Small intestine (tissue), 7 donors: ENCODE measurements at regions not wholly inside any gene's neighbourhood (a gene's known extent, or its start where the extent isn't known, plus 50 kb on each side); places are given as distances from the start of the nearest gene placed in this dataset.
"Not testable (repeated sequence)": the region's sequence is repeated elsewhere in the genome, so short reads cannot be mapped to it uniquely, and the experiment has no call there.

Experiments used
- DNase-seq, 2 donors: peaks; one replicate each; pipeline versions ENCODE4 v3.0.0 to v3.0.0-alpha.2; 2013
- FAIRE-seq: peaks from 2 replicates; lab custom pipeline; 2012; peaks lifted over from hg19 to GRCh38; lab: Jason Lieb, UNC
- H3K27ac ChIP-seq, 3 donors: one replicate each; pipeline ENCODE4 v1.5.1; 2013; ENCODE audit warnings: low read length in 2 of 3, mild to moderate bottlenecking in 2 of 3, control low read depth in 1 of 3, inconsistent platforms in 1 of 3, low read depth in 1 of 3, moderate library complexity in 1 of 3
- H3K27me3 ChIP-seq, 3 donors: one replicate each; pipeline ENCODE4 v1.6.1; 2013; ENCODE audit warnings: low read length in 3 of 3, inconsistent platforms in 1 of 3; ENCODE audit not compliant: control insufficient read depth in 3 of 3, insufficient read depth in 3 of 3
- H3K36me3 ChIP-seq, 3 donors: one replicate each; pipeline ENCODE4 v1.6.1; 2013; ENCODE audit warnings: low read length in 3 of 3, inconsistent platforms in 1 of 3, low read depth in 1 of 3, mild to moderate bottlenecking in 1 of 3, moderate library complexity in 1 of 3; ENCODE audit not compliant: control insufficient read depth in 3 of 3, insufficient read depth in 2 of 3
- H3K4me1 ChIP-seq, 3 donors: one replicate each; pipeline ENCODE4 v1.6.1; 2013; ENCODE audit warnings: low read length in 2 of 3, inconsistent platforms in 1 of 3, low read depth in 1 of 3, mild to moderate bottlenecking in 1 of 3, moderate library complexity in 1 of 3; ENCODE audit not compliant: control insufficient read depth in 3 of 3, insufficient read depth in 2 of 3
- H3K4me3 ChIP-seq, 3 donors: one replicate each; pipeline ENCODE4 v1.5.1; 2013; ENCODE audit warnings: low read length in 3 of 3, control low read depth in 1 of 3, inconsistent platforms in 1 of 3, low read depth in 1 of 3, mild to moderate bottlenecking in 1 of 3, moderate library complexity in 1 of 3
- H3K9me3 ChIP-seq, 2 donors: one replicate each; pipeline ENCODE4 v1.6.1; 2013; ENCODE audit warnings: low read depth in 1 of 2, low read length in 1 of 2; ENCODE audit not compliant: control insufficient read depth in 2 of 2, insufficient read depth in 1 of 2
- WGBS, 3 donors: extraction: QIAGEN DNeasy Blood & Tissue Kit; methylation state at CpG; one replicate each; pipeline ENCODE4 v1.1.7; 2013; 5-methylcytosine and 5-hydroxymethylcytosine counted together
- donor health status: healthy with polysubstance abuse.
- donor health status: control.
- donor health status: control.
- donor health status: Bipolar disorder and iron deficiency.
- donor health status: healthy.

DNA sequence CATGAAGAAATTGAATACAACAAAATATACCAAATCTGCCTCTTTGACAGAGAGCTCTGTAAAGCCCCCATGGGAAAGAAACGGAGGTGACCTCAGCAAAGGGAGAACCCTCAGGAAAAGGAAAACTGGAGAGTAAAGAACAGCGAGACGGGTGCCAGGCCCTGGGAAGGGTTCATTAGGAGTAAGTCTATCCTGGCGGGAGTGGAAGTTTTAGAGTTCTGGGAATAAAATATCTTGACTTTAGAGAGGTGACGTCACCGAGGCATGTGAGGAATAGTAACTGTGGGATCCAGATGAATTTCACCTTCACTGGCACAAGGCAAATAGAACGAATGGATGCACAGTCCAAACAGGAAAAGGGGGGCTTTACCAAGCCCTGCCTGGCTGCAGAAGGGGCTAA, 362.8 kb upstream of the IGFBP3 start:
- Histone ChIP-seq H3K9me3 (no peaks in the 10 kb centered on the region), H3K4me3 (no peak overlapping the region), H3K36me3 (no peaks in the 10 kb centered on the region), H3K27ac (no peak overlapping the region), H3K27me3 (no peaks in the 10 kb centered on the region), H3K4me1 (no peaks in the 10 kb centered on the region)
- FAIRE-seq (no peak), DNase-seq (no peak)
- WGBS, 3 donors = 75 to 91% (median 82%) methylated on average over 7 of the region's 7 CpGs

DNA sequence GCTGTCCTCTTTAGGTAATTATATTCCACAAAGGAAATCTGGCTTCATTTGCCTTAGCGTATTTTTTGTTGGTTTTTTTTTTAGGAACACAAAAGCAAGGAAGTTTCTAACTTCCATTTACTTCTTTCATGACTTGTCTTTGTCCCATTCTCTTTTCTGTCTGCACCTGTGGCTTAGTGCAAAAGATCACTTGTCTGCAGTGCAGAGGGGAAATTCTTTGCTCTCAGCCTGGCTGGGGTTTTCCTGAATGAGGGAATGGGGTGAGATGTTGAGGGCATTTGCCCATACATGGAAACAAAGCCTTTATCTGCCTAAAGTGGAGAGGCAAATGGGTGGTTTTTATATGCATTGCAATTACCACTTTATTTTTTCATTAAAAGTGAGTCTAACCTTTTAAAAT, 361.1 kb upstream of the IGFBP3 start:
- H3K4me3 ChIP-seq = no peak overlapping the region
- no peaks in the 10 kb centered on the region for H3K36me3 ChIP-seq
- H3K4me1 ChIP-seq = no peaks in the 10 kb centered on the region
- no peaks in the 10 kb centered on the region for H3K9me3 ChIP-seq
- WGBS, 3 donors = 71 to 89% (median 81%) methylated on average over 1 of the region's 1 CpG
- no peak overlapping the region for H3K27ac ChIP-seq
- FAIRE-seq (no peak), DNase-seq (no peak)
- H3K27me3 ChIP-seq = no peaks in the 10 kb centered on the region

DNA sequence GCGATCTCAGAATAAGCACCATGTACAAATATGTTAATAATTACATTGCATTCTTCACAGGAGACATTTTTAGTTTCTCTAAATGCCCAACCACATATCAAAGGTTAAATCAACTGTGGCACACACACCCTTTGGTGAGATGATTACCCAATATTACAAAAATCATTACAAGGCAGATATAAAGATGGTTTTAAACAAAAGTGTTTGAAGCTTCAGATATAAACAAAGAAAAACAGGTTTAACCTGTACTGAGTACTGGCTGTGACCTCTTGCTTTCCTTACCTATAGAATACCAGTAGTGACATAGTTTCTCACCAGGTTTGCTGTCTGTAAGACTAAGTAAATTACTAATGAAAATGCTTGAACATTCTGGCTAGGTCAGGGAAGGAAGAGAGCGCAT, 360.0 kb upstream of the IGFBP3 start:
- WGBS, 3 donors = 44 to 64% (median 47%) methylated on average over 2 of the region's 2 CpGs
- FAIRE-seq = no peak

DNA sequence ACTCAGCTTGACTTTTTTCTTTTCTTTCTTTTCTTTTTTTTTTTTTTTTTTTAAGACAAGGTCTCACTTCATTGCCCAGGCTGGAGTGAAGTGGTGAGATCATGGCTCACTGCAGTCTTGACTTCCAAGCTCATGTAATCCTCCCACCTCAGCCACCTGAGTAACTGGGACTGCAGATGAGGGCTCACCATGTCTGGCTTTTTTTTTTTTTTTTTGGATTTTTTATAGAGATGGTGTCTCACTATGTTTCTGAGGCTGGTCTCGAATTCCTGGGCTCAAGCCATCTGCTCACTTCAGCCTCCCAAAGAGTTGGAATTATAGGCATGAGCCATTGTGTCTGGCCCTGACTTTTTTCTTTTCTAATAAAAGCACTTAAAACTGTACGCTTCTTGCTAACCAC, 358.2 kb upstream of the IGFBP3 start:
- H3K36me3 ChIP-seq = no peaks in the 10 kb centered on the region
- no peaks in the 10 kb centered on the region for H3K27me3 ChIP-seq
- no peak overlapping the region for H3K4me3 ChIP-seq
- no peaks in the 10 kb centered on the region for H3K9me3 ChIP-seq
- 64 to 88% (median 80%) methylated on average over 2 of the region's 2 CpGs for WGBS, 3 donors
- no peak for FAIRE-seq
- DNase-seq = no peak
- no peak overlapping the region for H3K27ac ChIP-seq
- H3K4me1 ChIP-seq = no peaks in the 10 kb centered on the region

More for the DNA sequence above, 360.0 kb upstream of the IGFBP3 start:
- no peaks in the 10 kb centered on the region for H3K9me3 ChIP-seq
- H3K36me3 ChIP-seq = no peaks in the 10 kb centered on the region
- no peak overlapping the region for H3K4me3 ChIP-seq
- DNase-seq = peak in 1 of 2 donors; percentile 28
- H3K4me1 ChIP-seq = no peaks in the 10 kb centered on the region
- no peaks in the 10 kb centered on the region for H3K27me3 ChIP-seq
- H3K27ac ChIP-seq = no peak overlapping the region

DNA sequence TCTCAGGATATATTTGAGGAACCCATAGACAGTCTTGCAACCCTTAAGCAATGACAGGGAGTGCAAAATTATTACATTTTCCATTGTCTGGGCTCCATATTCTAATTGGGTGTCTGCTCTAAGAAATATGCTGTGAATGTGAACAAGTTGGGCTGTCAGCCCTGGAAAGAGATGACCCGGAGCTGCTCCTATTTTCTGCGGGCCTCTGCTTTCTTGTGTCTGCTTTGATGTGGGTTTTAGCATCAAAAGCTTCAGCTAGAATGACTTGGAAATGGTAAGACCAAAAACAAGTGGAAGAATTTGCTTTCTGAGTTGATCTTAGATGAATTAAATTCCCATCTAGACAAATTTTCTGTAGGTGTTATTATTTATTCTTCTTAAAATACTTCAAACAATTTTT, 343.6 kb upstream of the IGFBP3 start:
- no peak for DNase-seq
- Histone ChIP-seq H3K4me1 (no peaks in the 10 kb centered on the region), H3K9me3 (peaks cover 4 to 18% of the 10 kb centered on the region in 2 donors), H3K36me3 (no peaks in the 10 kb centered on the region), H3K27me3 (no peaks in the 10 kb centered on the region), H3K27ac (no peak overlapping the region), H3K4me3 (no peak overlapping the region)
- FAIRE-seq = no peak
- 75 to 90% (median 85%) methylated on average over 2 of the region's 2 CpGs for WGBS, 3 donors

DNA sequence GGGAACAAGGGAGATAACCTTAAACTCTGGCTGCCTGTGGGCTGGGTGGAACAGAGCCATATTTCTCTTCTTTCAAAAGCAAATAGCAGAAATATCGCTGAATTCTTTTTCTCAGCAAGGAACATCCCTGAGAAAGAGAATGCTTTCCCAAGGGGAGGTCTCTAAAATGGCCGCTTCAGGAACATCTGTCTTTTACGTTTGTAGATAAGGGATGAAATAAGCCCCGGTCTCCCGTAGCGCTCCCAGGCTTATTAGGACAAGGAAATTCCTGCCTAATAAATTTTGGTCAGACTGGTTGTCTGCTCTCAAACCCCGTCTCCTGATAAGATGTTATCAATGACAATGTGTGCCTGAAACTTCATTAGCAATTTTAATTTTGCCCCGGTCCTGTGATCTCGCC, 340.6 kb upstream of the IGFBP3 start:
- WGBS, 3 donors = 90 to 93% (median 90%) methylated on average over 9 of the region's 9 CpGs
- peaks cover 4 to 18% of the 10 kb centered on the region in 2 donors for H3K9me3 ChIP-seq
- H3K4me1 ChIP-seq, H3K27ac ChIP-seq, FAIRE-seq, H3K4me3 ChIP-seq, H3K36me3 ChIP-seq, H3K27me3 ChIP-seq, DNase-seq: not testable (repeated sequence)

DNA sequence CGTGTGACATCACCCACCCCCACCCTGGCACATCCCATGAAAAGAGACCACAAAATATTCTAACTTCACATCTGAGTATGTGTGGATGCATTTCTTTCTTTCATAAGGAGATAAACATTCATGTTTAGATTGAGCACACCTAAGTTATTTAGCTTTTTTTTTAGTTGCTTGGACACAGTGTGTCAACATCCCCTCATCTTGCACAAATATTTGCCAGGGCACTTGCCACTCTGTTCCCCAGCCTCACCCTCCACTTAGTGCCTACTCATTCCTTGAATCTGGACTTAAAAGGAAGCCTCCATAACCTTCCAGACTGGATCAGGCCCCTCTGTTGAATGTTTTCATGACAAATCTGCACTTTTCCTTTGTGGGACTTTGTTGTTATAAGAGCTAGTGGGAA, 338.9 kb upstream of the IGFBP3 start:
- no peak for FAIRE-seq
- Histone ChIP-seq H3K36me3 (no peaks in the 10 kb centered on the region), H3K27ac (no peak overlapping the region), H3K4me3 (no peak overlapping the region), H3K9me3 (peaks cover 4 to 18% of the 10 kb centered on the region in 2 donors), H3K4me1 (no peaks in the 10 kb centered on the region), H3K27me3 (no peaks in the 10 kb centered on the region)
- WGBS, 3 donors = 55 to 66% (median 66%) methylated on average over 1 of the region's 1 CpG
- DNase-seq = no peak

DNA sequence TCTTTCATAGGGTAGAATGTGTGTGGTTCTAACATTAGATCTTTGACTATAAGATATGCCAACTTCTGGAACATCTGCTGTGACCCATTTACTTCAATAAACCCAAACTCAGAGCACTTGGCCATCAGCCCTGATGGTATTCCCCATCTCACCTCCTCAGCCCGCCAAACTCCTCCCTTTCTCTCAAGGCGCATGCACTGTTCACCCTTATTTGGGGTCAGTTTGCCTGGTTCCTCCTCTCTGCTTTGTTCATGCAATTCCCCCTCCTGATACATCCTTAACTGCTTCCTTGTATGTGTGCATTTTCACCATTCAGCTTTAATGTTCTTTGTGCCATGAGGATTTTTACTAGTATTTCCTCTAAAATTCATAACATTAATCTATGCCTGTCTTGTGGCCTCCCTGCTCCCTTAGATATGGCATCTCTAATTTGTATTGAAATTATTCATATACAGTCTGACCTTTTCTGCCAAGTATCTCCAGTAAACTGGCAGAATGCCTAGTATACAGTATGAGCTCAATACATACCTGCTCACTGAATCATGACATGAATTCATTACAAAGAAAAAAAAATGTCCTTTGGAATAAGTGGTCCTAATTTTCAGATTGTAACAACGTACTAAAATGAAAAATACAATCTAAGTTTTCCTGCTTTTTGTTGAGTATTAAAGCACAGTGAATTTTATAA, 336.8 kb upstream of the IGFBP3 start:
- FAIRE-seq = no peak

More for the DNA sequence above, 336.8 kb upstream of the IGFBP3 start:
- no peaks in the 10 kb centered on the region for H3K36me3 ChIP-seq
- no peaks in the 10 kb centered on the region for H3K27me3 ChIP-seq
- DNase-seq = no peak
- WGBS, 3 donors = 79 to 88% (median 88%) methylated on average over 3 of the region's 3 CpGs
- H3K4me1 ChIP-seq = no peaks in the 10 kb centered on the region
- H3K27ac ChIP-seq = no peak overlapping the region
- H3K4me3 ChIP-seq = no peak overlapping the region
- peaks cover 4 to 18% of the 10 kb centered on the region in 2 donors for H3K9me3 ChIP-seq
